HG03139 (cell line): ENCODE measurements at regions not wholly inside any gene's neighbourhood (a gene's known extent, or its start where the extent isn't known, plus 50 kb on each side); places are given as distances from the start of the nearest gene placed in this dataset.
"Not testable (repeated sequence)": the region's sequence is repeated elsewhere in the genome, so short reads cannot be mapped to it uniquely, and the experiment has no call there.

ENCODE experiments used
- ATAC-seq: cut with Tn5 transposase; IDR thresholded peaks from one replicate; pipeline ENCODE4 v1.9.1; 2021; ENCODE audit not compliant: unreplicated experiment

DNA sequence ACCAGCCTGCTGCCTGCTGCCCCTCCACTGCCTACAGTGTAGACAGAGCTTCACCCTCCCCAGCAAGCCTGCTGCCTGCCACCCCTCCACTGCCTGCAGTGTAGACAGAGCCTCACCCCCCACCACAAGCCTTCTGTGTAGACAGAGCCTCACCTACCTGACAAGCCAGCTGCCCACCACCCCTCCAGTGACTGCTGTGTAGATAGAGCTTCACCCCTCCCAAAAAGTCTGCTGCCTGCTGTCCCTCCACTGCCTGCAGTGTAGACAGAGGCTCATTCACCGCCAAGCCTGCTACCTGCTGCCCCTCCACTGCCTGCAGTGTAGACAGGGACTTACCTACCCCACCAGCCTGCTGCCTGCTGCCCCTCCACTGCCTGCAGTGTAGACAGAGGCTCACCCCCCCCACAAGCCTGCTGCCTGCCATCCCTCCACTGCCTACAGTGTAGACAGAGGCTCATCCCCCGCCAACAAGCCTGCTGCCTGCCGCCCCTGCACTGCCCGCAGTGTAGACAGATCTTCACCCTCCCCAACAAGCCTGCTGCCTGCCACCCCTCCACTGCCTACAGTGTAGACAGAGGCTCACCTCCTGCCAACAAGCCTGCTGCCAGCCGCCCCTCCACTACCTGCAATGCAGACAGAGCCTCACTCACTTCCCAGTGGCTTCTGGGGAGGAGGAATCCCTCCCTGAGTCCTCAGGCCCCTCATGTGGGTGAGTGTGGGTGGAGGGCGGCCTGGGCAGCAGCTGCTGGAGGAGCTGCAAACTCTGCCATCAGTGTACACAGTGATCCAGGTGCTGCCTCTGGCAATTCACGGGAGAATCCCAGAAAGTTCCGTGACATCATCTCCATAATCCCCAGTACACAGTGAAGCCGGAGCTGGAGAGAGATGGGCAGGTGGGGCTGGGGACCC is 140.9 kb downstream of the DLL1 start:
- ATAC-seq = no peak

GRCh38 chr6:170148709-170149470 is 142.0 kb downstream of the DLL1 start:
- ATAC-seq = no peak

- ATAC-seq = no peak
These were observed 142.8 kb downstream of the DLL1 start for GRCh38 chr6:170147832-170148708.

DNA sequence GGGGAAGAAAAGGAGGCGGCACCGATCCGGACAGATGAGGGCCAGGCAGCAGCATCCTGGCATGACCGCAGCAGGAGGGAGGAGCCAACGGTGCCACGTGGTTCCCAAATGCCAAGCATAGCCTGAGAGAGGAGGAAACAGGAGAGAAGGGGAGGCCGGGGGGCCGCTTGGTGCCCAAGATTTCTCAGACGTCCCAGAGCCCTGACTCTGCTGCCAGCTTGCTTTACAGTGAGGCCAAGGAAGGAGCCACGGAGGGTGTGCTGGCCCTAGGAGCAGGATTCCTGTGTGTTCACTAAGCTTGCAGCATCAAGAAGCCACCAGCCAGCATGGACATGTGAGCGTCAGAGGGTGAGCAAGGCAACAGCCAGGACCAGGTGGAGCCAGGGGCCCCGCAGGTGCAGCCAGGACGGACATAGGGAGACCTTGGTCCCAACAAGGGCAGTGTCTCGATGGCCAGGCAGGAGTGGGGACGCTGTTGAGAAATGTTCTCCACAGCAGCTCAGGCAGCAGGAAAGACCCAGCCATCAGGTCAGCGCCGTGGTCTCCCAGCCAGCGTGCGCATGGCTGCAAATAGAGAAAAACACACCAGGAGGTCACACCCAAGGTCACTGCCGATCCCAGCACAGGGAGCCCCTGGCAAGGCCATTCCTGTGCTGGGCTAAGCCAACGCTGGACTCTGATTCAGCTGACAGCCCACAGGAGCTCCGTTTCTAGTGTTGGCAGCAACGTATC is 143.7 kb downstream of the DLL1 start:
- ATAC-seq = no peak

- ATAC-seq = no peak
These were observed 144.2 kb downstream of the DLL1 start for GRCh38 chr6:170146640-170147039.

- ATAC-seq = not testable (repeated sequence)
These were observed 144.7 kb downstream of the DLL1 start for GRCh38 chr6:170146131-170146530.

- not testable (repeated sequence) for ATAC-seq
These were observed 145.2 kb downstream of the DLL1 start for GRCh38 chr6:170145716-170146115.

- ATAC-seq = no peak
These were observed 145.6 kb downstream of the DLL1 start for GRCh38 chr6:170145272-170145592.

GRCh38 chr6:170144571-170145271 is 146.2 kb downstream of the DLL1 start:
- no peak for ATAC-seq

- ATAC-seq = no peak
These were observed 147.3 kb downstream of the DLL1 start for GRCh38 chr6:170143401-170144150.

GRCh38 chr6:170142559-170142958 is 148.3 kb downstream of the DLL1 start:
- no peak for ATAC-seq

DNA sequence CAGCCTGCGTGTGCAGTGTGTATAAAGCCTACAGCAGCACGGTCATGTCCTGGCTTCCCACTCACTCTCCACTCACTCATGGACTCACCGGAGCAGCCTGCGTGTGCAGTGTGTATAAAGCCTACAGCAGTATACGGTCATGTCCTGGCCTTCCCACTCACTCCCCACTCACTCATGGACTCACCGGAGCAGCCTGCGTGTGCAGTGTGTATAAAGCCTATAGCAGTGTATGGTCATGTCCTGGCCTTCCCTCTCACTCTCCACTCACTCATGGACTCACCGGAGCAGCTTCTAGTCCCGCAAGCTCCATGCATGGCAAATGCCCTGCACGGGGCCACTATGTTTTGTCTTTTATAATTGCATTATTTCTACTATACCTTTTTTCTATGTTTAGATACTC is 149.8 kb downstream of the DLL1 start:
- not testable (repeated sequence) for ATAC-seq

GRCh38 chr6:170140129-170140528 is 150.7 kb downstream of the DLL1 start:
- no peak for ATAC-seq

- no peak for ATAC-seq
These were observed 151.3 kb downstream of the DLL1 start for GRCh38 chr6:170139531-170139930.

- not testable (repeated sequence) for ATAC-seq
These were observed 151.8 kb downstream of the DLL1 start for GRCh38 chr6:170139046-170139445.

GRCh38 chr6:170137911-170138910 is 152.7 kb downstream of the DLL1 start:
- ATAC-seq = no peak

GRCh38 chr6:170137176-170137891 is 153.5 kb downstream of the DLL1 start:
- ATAC-seq = no peak
